GM18505 (cell line): ENCODE measurements at regions not wholly inside any gene's neighbourhood (a gene's known extent, or its start where the extent isn't known, plus 50 kb on each side); places are given as distances from the start of the nearest gene placed in this dataset.

Experiments
- ATAC-seq: cut with Tn5 transposase; IDR thresholded peaks from one replicate; pipeline ENCODE4 v1.9.1; 2021; ENCODE audit not compliant: unreplicated experiment
- POLR2A ChIP-seq: IDR thresholded peaks from 4 replicates; pipeline ENCODE4 v1.6.1; 2011; ENCODE audit warnings: borderline replicate concordance; ENCODE audit not compliant: insufficient read depth, insufficient read length; ENCODE audit errors: extremely low read depth

DNA sequence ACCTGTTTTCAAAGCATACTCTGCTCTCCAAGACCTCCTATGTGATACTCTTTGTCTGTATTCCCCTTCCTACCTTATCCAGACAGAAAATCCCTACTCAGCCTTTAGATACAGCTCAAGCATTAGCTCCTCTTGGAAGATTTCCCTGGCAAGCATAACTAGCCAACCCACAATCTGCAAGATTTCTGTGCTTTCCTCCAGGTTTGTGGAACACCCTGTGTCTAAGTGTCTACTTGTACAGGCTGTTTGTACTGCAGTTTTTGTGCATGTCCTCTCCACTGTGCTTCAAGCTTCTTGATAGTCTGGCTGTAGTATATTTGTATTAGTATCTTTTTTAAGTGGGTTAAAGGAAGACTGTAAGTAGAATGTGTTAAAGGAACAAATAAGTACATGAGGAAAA lies 203.7 kb downstream of the RFC3 start:
- ATAC-seq, result no peak
- no peak for TF ChIP-seq POLR2A

- no peak for TF ChIP-seq POLR2A
Measured at GRCh38 chr13:34025746-34026145, 207.8 kb downstream of the RFC3 start.

DNA sequence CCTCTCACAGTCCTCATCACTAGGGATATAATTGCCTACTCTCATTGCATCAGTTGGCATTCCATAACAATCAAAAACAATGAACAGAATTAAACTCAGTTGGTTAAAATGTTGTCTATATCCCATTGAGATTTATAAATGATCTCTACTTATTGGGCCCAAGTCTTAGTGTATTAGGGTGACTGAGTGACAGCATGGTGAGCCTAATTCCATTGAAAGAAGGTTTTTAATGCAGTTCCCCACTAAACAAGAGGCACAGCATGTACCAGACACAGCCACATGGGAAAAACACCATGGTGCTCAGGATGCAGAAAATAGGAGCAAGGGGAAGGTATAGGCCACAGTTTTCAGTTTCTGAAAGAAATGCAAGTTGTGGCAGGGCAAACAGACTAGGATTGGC lies 208.4 kb downstream of the RFC3 start:
- TF ChIP-seq POLR2A, result no peak
- no peak for ATAC-seq

More at GRCh38 chr13:34025746-34026145, 207.8 kb downstream of the RFC3 start:
- ATAC-seq, result no peak

GRCh38 chr13:34028496-34029442 lies 210.8 kb downstream of the RFC3 start:
- no peak for TF ChIP-seq POLR2A
- ATAC-seq, result no peak

DNA sequence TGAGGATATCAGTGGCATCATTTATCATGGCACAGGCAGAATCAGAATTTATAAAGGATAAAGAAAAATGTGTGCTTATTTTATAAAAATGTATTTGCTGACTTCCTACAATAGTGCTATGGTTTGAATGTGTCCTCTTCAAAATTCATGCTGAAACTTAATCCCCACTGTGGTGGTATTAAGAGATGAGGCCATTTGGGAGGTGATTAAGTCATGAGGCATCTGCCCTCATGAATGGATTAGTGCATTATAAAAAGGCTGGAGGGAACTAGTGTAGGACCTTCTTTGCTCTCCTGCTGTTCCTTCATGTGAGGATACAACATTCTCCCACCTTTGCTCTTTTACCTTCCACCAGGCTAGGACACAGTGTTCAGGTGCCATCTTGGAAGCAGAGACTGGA lies 212.8 kb downstream of the RFC3 start:
- ATAC-seq, result no peak
- no peak for TF ChIP-seq POLR2A

DNA sequence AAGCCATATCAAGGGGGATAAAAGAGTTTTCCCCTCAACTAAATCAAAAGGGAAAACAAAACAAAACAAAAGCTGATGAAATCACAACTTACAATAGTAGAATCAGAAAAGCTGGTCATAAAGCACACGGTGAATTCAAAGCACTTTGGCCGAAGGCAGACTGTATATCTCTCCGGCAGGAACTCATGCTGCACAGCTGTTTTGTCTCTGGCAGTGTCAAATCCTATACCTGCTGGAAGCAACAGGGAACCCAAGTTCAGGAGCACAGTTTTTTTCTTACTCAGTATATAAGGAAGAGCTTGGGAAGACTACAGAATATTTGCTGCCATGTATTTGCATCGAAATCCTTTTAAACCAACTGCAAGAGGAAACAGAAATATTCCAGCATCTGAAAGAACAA lies 213.7 kb downstream of the RFC3 start:
- no peak for ATAC-seq
- TF ChIP-seq POLR2A, result no peak

- TF ChIP-seq POLR2A, result no peak
- ATAC-seq, result no peak
Measured at GRCh38 chr13:34034411-34034810, 216.5 kb downstream of the RFC3 start.

GRCh38 chr13:34035178-34035577 lies 217.2 kb downstream of the RFC3 start:
- ATAC-seq, result no peak
- no peak for TF ChIP-seq POLR2A

- no peak for TF ChIP-seq POLR2A
- no peak for ATAC-seq
Measured at GRCh38 chr13:34035676-34036325, 217.9 kb downstream of the RFC3 start.

DNA sequence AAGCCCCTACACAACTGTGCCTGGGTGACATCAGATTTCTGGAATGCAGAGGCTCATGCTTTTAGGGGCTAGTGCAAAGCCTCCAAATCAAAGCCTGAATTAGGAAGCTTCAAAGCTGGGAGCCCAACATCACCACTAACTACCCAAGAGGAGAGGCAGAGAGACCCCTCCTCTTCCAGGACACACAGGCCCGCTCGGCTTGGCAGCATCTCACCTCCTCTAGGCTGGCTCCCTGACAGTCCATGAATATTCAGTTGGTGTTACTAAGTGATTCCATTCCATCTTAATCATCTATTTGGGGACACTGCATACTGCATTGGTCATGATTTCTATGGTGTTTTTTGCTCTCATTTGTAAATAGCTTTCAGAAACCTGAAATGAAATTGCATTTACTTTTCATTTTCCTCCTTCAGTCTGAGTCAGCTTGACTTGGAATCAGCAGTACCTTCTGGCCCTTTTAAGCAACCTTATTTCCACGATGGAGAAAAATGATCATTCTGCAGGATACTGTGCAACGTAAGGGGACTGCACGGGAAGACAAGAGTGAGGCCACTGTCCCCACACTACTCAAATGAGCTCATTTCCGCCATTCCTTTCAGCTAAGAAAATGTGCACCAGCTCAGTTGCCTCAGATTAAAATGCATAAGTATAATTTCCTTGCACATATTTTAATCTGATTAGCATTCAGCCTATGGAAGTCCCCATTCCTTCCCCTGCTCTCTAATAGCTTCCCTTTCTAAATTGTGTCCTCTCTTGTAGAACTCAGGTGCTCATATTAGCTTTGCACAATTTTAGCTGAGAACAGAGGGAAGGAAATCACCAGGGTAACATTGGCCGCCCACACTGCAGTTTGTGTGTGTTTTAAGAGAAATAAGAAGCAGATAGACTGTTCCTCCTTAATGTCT lies 219.9 kb downstream of the RFC3 start:
- no peak for TF ChIP-seq POLR2A
- no peak for ATAC-seq

DNA sequence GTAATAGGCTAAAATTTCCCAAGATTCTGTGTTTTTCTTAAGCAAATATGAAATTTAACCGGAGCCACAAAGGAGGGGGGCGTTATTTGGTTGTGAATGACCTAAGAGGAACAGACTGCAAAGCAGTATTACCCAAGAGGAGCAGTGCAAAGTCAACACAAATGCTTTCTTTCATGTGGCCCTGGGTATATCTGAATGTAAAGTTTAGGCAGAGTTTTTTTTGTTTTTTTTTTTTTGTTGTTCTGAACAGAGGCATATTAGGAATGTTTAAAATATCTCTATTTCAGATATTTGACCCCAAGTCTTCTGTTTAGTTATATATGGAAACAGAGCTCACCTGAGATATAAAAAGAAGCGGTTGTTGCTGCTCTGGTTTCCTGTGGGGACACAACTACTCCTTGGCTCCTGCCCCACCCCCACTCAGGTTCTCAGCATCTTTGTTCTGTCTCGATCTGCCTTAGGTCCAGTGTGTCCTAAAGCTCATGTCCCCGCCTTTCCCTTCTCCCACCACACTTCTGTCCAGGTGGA lies 220.7 kb downstream of the RFC3 start:
- ATAC-seq, result no peak
- TF ChIP-seq POLR2A, result no peak

DNA sequence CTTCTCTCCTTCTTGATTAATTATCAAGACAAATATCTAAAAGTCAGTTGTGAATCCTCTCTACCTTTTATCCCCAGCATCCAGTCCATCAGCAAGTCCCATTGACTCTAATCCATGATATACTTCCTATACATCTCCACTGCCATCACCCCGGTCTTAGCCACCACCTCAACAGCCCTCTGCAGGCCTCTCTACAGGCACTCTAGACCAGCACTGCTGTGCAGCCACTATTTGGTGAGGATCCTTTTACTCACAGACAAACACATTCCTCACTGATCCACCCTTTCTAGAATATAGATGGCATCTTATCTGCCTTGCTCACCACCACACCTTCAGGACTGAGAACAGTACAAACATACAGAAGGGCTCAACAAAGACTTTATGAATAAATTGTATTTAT lies 221.7 kb downstream of the RFC3 start:
- no peak for ATAC-seq
- no peak for TF ChIP-seq POLR2A

DNA sequence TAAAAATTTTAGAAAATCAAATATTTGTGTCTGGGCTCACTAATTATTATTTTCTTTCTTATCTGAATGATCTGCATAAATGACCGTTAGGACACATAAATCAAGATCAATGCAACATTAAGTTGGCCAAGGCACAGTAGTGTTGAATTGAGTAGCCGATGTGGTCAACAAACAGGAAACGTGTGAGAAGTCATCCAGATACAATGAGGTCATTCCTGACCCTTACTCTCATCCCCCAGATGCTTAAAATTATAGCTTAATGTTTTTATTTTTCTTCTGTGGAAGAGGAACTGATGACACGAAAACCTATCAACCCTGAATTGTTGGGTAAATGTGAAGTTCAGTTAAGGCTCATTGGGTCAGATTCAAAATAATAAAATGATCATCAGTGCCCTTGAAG lies 222.9 kb downstream of the RFC3 start:
- no peak for TF ChIP-seq POLR2A

GRCh38 chr13:34044041-34044440 lies 226.1 kb downstream of the RFC3 start:
- ATAC-seq, result no peak
- no peak for TF ChIP-seq POLR2A

More for the DNA sequence above, 222.9 kb downstream of the RFC3 start:
- ATAC-seq, result no peak

GRCh38 chr13:34044660-34045080 lies 226.7 kb downstream of the RFC3 start:
- no peak for ATAC-seq
- TF ChIP-seq POLR2A, result no peak
